Activated naive CD4-positive, alpha-beta T cell treated with anti-CD3 and anti-CD28 coated beads, Interleukin-2, amount 50 U/mL, for 24 hours (primary cell): ENCODE measurements at regions not wholly inside any gene's neighbourhood (a gene's known extent, or its start where the extent isn't known, plus 50 kb on each side); places are given as distances from the start of the nearest gene placed in this dataset.
"Not testable (repeated sequence)": the region's sequence is repeated elsewhere in the genome, so short reads cannot be mapped to it uniquely, and the experiment has no call there.

ENCODE experiments used
- H3K27ac Mint-ChIP-seq: one replicate; pipeline ENCODE4 v1.8.0; 2021; ENCODE audit warnings: mild to moderate bottlenecking, mixed read lengths
- H3K27me3 Mint-ChIP-seq: one replicate; pipeline ENCODE4 v1.8.0; 2021; ENCODE audit warnings: mixed read lengths
- H3K36me3 Mint-ChIP-seq: one replicate; pipeline ENCODE4 v1.8.0; 2021; ENCODE audit warnings: mixed read lengths
- H3K4me1 Mint-ChIP-seq: one replicate; pipeline ENCODE4 v1.8.0; 2021; ENCODE audit warnings: mixed read lengths
- H3K4me3 Mint-ChIP-seq: one replicate; pipeline ENCODE4 v1.8.0; 2021; ENCODE audit warnings: mild to moderate bottlenecking, mixed read lengths
- H3K9me3 Mint-ChIP-seq: one replicate; pipeline ENCODE4 v1.8.0; 2021; ENCODE audit warnings: mixed read lengths

- Mint-ChIP-seq H3K27me3 (no peaks in the 10 kb centered on the region), H3K4me3 (no peak overlapping the region), H3K4me1 (peaks cover 27% of the 10 kb centered on the region), H3K27ac (no peak overlapping the region), H3K36me3 (no peaks in the 10 kb centered on the region), H3K9me3 (no peaks in the 10 kb centered on the region)
Observed at GRCh38 chr7:149626972-149627371, 129.4 kb upstream of the ZNF746 start.

GRCh38 chr7:149625947-149626392, 128.4 kb upstream of the ZNF746 start:
- no peaks in the 10 kb centered on the region for H3K36me3 Mint-ChIP-seq
- H3K27ac Mint-ChIP-seq = peak overlapping the region; percentile 12
- no peak overlapping the region for H3K4me3 Mint-ChIP-seq
- H3K27me3 Mint-ChIP-seq = no peaks in the 10 kb centered on the region
- H3K4me1 Mint-ChIP-seq = peaks cover 36% of the 10 kb centered on the region
- H3K9me3 Mint-ChIP-seq = no peaks in the 10 kb centered on the region

GRCh38 chr7:149625340-149625946, 127.8 kb upstream of the ZNF746 start:
- Mint-ChIP-seq H3K36me3 (peaks cover 3% of the 10 kb centered on the region), H3K4me1 (peaks cover 40% of the 10 kb centered on the region), H3K4me3 (peak overlapping the region; percentile 92), H3K27ac (no peak overlapping the region), H3K27me3 (no peaks in the 10 kb centered on the region), H3K9me3 (no peaks in the 10 kb centered on the region)

GRCh38 chr7:149624419-149625339, 127.1 kb upstream of the ZNF746 start:
- no peaks in the 10 kb centered on the region for H3K9me3 Mint-ChIP-seq
- H3K27ac Mint-ChIP-seq = peak overlapping the region; percentile 91
- peaks cover 5% of the 10 kb centered on the region for H3K36me3 Mint-ChIP-seq
- no peaks in the 10 kb centered on the region for H3K27me3 Mint-ChIP-seq
- peaks cover 44% of the 10 kb centered on the region for H3K4me1 Mint-ChIP-seq
- peak overlapping the region; percentile 92 for H3K4me3 Mint-ChIP-seq

- Mint-ChIP-seq H3K9me3 (no peaks in the 10 kb centered on the region), H3K27ac (peak overlapping the region; percentile 91), H3K36me3 (peaks cover 5% of the 10 kb centered on the region)
Observed at GRCh38 chr7:149624006-149624405, 126.4 kb upstream of the ZNF746 start.

GRCh38 chr7:149623262-149623997, 125.8 kb upstream of the ZNF746 start:
- peaks cover 44% of the 10 kb centered on the region for H3K4me1 Mint-ChIP-seq
- peak overlapping the region; percentile 91 for H3K27ac Mint-ChIP-seq
- H3K4me3 Mint-ChIP-seq = peak overlapping the region; percentile 97
- H3K27me3 Mint-ChIP-seq, H3K36me3 Mint-ChIP-seq, H3K9me3 Mint-ChIP-seq: not testable (repeated sequence)

More at GRCh38 chr7:149624006-149624405, 126.4 kb upstream of the ZNF746 start:
- Mint-ChIP-seq H3K4me3 (peak overlapping the region; percentile 97), H3K4me1 (peaks cover 44% of the 10 kb centered on the region), H3K27me3 (no peaks in the 10 kb centered on the region)

GRCh38 chr7:149622444-149623210, 125.0 kb upstream of the ZNF746 start:
- H3K4me3 Mint-ChIP-seq = peak overlapping the region; percentile 97
- no peaks in the 10 kb centered on the region for H3K9me3 Mint-ChIP-seq
- no peaks in the 10 kb centered on the region for H3K27me3 Mint-ChIP-seq
- peaks cover 7% of the 10 kb centered on the region for H3K36me3 Mint-ChIP-seq
- peaks cover 44% of the 10 kb centered on the region for H3K4me1 Mint-ChIP-seq
- peak overlapping the region; percentile 65 for H3K27ac Mint-ChIP-seq

GRCh38 chr7:149621776-149622175, 124.2 kb upstream of the ZNF746 start:
- Mint-ChIP-seq H3K4me1 (peaks cover 48% of the 10 kb centered on the region), H3K36me3 (peaks cover 7% of the 10 kb centered on the region), H3K27ac (peak overlapping the region; percentile 65), H3K27me3 (no peaks in the 10 kb centered on the region), H3K4me3 (peak overlapping the region; percentile 97), H3K9me3 (no peaks in the 10 kb centered on the region)

GRCh38 chr7:149620961-149621360, 123.4 kb upstream of the ZNF746 start:
- Mint-ChIP-seq H3K4me3 (no peak overlapping the region), H3K27ac (no peak overlapping the region)

GRCh38 chr7:149616898-149617297, 119.3 kb upstream of the ZNF746 start:
- no peaks in the 10 kb centered on the region for H3K9me3 Mint-ChIP-seq
- H3K4me1 Mint-ChIP-seq = peaks cover 32% of the 10 kb centered on the region
- H3K27me3 Mint-ChIP-seq = no peaks in the 10 kb centered on the region
- no peak overlapping the region for H3K27ac Mint-ChIP-seq
- H3K36me3 Mint-ChIP-seq = peaks cover 32% of the 10 kb centered on the region
- H3K4me3 Mint-ChIP-seq = no peak overlapping the region

More at GRCh38 chr7:149620961-149621360, 123.4 kb upstream of the ZNF746 start:
- peaks cover 14% of the 10 kb centered on the region for H3K36me3 Mint-ChIP-seq
- H3K27me3 Mint-ChIP-seq = no peaks in the 10 kb centered on the region
- peaks cover 55% of the 10 kb centered on the region for H3K4me1 Mint-ChIP-seq
- H3K9me3 Mint-ChIP-seq = no peaks in the 10 kb centered on the region

GRCh38 chr7:149615690-149616270, 118.2 kb upstream of the ZNF746 start:
- no peaks in the 10 kb centered on the region for H3K27me3 Mint-ChIP-seq
- H3K27ac Mint-ChIP-seq = peak overlapping the region; percentile 72
- no peaks in the 10 kb centered on the region for H3K9me3 Mint-ChIP-seq
- H3K4me1 Mint-ChIP-seq = peaks cover 22% of the 10 kb centered on the region
- H3K36me3 Mint-ChIP-seq = peaks cover 30% of the 10 kb centered on the region
- no peak overlapping the region for H3K4me3 Mint-ChIP-seq

GRCh38 chr7:149610441-149611011, 112.9 kb upstream of the ZNF746 start:
- Mint-ChIP-seq H3K36me3 (peaks cover 29% of the 10 kb centered on the region), H3K4me3 (no peak overlapping the region), H3K9me3 (no peaks in the 10 kb centered on the region), H3K4me1 (peaks cover 8% of the 10 kb centered on the region), H3K27me3 (no peaks in the 10 kb centered on the region), H3K27ac (no peak overlapping the region)

- H3K27ac Mint-ChIP-seq = no peak overlapping the region
- no peaks in the 10 kb centered on the region for H3K27me3 Mint-ChIP-seq
- H3K36me3 Mint-ChIP-seq = peaks cover 21% of the 10 kb centered on the region
- H3K9me3 Mint-ChIP-seq = no peaks in the 10 kb centered on the region
- no peak overlapping the region for H3K4me3 Mint-ChIP-seq
- H3K4me1 Mint-ChIP-seq = peaks cover 8% of the 10 kb centered on the region
Observed at GRCh38 chr7:149608168-149608567, 110.6 kb upstream of the ZNF746 start.

- Mint-ChIP-seq H3K27me3 (no peaks in the 10 kb centered on the region), H3K4me1 (peaks cover 8% of the 10 kb centered on the region), H3K9me3 (no peaks in the 10 kb centered on the region), H3K27ac (no peak overlapping the region), H3K36me3 (peaks cover 16% of the 10 kb centered on the region), H3K4me3 (no peak overlapping the region)
Observed at GRCh38 chr7:149607683-149608082, 110.1 kb upstream of the ZNF746 start.
